ENCODE measurements at regions not wholly inside any gene's neighbourhood (a gene's known extent, or its start where the extent isn't known, plus 50 kb on each side); places are given as distances from the start of the nearest gene placed in this dataset.

DNA sequence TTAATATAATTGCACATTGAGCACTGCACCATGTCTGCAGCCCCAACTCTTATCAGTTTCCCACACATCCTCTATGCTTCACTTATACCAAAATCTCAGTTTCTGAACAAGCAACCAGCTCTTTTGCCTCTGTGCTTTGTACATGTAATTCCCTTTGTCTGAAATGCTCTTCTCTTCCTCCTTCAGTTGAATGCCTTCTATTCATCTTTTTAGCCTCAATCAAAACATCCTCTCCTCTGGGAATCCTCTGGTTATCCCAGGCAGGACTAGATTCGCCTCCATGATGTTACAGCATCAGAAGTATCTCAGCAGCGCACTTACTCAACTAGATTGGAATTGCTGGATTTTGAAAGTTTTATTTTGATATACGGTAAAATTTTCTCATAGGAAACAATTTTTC is 143.3 kb downstream of the GAS1 start:
- H3K4me3 ChIP-seq: no peak overlapping the region
- TF ChIP-seq, protein P1, sequence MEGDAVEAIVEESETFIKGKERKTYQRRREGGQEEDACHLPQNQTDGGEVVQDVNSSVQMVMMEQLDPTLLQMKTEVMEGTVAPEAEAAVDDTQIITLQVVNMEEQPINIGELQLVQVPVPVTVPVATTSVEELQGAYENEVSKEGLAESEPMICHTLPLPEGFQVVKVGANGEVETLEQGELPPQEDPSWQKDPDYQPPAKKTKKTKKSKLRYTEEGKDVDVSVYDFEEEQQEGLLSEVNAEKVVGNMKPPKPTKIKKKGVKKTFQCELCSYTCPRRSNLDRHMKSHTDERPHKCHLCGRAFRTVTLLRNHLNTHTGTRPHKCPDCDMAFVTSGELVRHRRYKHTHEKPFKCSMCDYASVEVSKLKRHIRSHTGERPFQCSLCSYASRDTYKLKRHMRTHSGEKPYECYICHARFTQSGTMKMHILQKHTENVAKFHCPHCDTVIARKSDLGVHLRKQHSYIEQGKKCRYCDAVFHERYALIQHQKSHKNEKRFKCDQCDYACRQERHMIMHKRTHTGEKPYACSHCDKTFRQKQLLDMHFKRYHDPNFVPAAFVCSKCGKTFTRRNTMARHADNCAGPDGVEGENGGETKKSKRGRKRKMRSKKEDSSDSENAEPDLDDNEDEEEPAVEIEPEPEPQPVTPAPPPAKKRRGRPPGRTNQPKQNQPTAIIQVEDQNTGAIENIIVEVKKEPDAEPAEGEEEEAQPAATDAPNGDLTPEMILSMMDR (IDR thresholded peaks at IDR 0.05): no peak
- H3K4me1 ChIP-seq (ENCODE audit: low read depth): no peaks in the 10 kb centered on the region
- H3K9me3 ChIP-seq: no peaks in the 10 kb centered on the region
- ATAC-seq (no peak), DNase-seq (no peak)
- intact Hi-C loops (cut with DNase I, micrococcal nuclease): no loop called here
- no peaks in the 10 kb centered on the region for H3K36me3 ChIP-seq (ENCODE audit: low read depth)

DNA sequence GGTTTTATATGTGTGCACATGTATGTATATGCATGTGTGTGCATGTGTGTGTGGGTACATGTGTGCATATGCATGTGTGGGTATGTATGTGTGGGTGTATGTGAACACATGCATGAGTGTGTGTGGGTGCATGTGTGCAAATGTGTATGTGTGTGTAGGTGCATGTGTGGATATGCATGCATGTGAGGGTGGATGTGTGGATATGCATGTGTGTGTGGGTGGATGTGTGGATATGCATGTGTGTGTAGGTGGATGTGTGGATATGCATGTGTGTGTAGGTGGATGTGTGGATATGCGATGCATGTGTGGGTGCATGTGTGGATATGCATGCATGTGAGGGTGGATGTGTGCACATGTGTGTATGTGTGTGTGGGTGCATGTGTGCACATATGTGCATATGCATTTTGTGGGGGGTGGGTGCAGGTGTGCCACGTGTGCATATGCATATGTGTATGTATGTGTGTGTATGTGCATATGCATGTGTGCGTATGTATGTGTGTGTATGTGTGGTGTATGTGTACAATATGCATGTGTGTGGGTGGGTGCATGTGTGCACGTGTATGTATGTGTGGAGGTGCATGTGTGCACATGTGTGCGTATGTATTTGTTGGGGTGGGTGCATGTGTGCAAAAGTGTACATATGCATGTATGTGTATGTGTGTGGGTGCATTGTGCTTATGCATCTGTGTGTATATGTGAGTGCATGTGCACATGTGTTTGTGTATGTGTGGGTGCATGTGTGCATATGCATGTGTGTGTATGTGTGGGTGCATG is 144.2 kb downstream of the GAS1 start:
- DNase-seq (no peak), ATAC-seq (no peak)
- TF ChIP-seq, protein P1 (IDR thresholded peaks at IDR 0.05): no peak
- H3K4me1 ChIP-seq (ENCODE audit: low read depth): no peaks in the 10 kb centered on the region
- intact Hi-C loops (cut with DNase I, micrococcal nuclease): no loop called here
- H3K36me3 ChIP-seq (ENCODE audit: low read depth): no peaks in the 10 kb centered on the region
- H3K4me3 ChIP-seq: no peak overlapping the region
- H3K9me3 ChIP-seq: no peaks in the 10 kb centered on the region

DNA sequence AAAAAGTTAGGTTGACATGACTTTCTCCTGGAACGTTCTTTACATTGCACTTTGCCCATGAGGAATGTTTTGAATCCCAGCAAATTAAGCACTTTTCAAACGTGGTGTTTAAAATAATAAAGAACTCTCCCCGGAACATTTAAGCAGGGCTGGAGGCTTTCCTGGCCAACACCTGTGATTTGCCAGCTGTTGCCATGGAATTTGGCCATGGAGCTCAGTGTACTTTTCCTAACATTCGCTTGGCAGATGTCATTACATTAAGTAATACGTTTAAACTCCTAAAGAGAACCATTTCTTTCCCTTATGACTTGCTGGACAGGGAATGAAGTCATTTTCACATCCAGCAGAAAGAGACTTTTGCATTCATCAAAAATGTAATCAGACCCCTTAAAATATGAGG is 146.1 kb downstream of the GAS1 start:
- Histone ChIP-seq H3K9me3 (no peaks in the 10 kb centered on the region), H3K4me1 (ENCODE audit: low read depth) (no peaks in the 10 kb centered on the region), H3K36me3 (ENCODE audit: low read depth) (no peaks in the 10 kb centered on the region), H3K4me3 (no peak overlapping the region)
- TF ChIP-seq, protein P1 (IDR thresholded peaks at IDR 0.05): no peak
- no peak for ATAC-seq
- intact Hi-C loops (cut with DNase I, micrococcal nuclease): no loop called here
- no peak for DNase-seq

DNA sequence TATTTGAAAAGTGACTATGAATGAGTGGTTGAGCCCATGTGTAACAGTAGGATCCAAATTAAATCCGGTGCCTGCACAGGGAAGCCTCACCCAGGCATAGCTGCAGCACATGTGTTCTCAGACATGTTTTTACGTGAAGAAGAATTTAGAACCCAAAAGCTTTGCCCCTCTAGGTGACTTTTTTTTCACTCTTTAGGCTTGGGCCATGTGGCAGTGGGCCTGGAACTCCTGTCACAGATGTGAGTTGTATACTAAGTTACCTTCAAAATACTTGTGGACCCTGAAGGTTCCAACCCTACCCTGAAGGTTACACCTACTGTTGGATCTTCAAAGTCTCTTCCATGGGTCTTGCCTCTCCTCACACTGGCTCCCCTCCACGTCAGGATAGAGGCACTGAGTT is 146.6 kb downstream of the GAS1 start:
- no peaks in the 10 kb centered on the region for H3K36me3 ChIP-seq (ENCODE audit: low read depth)
- H3K4me1 ChIP-seq (ENCODE audit: low read depth): no peaks in the 10 kb centered on the region
- intact Hi-C loops (cut with DNase I, micrococcal nuclease): no loop called here
- TF ChIP-seq, protein P1 (IDR thresholded peaks at IDR 0.05): no peak
- no peak overlapping the region for H3K4me3 ChIP-seq
- no peak for ATAC-seq
- no peak for DNase-seq
- H3K9me3 ChIP-seq: no peaks in the 10 kb centered on the region

DNA sequence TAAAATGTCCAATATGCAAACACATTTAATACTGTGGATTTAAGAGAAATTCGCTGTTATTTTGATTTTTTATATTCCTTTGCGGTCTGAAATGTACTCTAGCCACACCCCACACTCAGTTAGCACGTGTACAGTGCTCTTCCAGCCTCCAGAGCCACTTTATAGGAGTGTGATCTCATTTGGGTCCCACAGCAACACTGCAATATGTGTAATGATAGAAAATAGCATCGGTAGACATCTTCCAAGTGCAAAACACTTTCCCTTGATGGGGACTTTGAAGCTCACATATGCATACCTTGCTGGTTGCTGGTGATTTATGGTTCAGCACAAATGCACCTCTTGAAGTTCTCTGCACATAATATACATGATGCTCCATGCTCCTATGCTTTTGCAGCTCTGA is 148.3 kb downstream of the GAS1 start:
- no peak for ATAC-seq
- H3K4me3 ChIP-seq: no peak overlapping the region
- H3K4me1 ChIP-seq (ENCODE audit: low read depth): no peaks in the 10 kb centered on the region
- no peak for DNase-seq
- H3K9me3 ChIP-seq: no peaks in the 10 kb centered on the region
- intact Hi-C loops (cut with DNase I, micrococcal nuclease): no loop called here
- TF ChIP-seq, protein P1 (IDR thresholded peaks at IDR 0.05): no peak
- no peaks in the 10 kb centered on the region for H3K36me3 ChIP-seq (ENCODE audit: low read depth)

DNA sequence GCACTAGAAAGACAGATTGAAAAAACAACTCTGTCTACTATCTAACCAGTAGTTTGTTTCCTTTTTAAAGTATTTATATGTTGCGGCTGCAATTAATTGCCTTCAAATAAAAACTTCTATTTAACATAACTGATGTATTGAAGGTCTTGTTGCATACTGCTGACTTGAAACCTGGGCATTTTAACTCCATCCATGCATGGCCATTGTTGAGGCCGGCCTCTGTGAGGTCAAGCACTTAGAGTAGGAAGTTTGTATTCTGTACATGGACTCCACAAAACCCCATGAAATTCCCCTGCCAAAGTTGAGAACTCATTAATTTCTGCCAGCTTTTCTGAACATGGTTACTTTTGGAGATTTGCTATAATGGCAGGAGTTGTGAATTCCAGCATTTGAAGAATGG is 150.6 kb downstream of the GAS1 start:
- TF ChIP-seq, protein P1 (IDR thresholded peaks at IDR 0.05): no peak
- DNase-seq: no peak
- no peaks in the 10 kb centered on the region for H3K36me3 ChIP-seq (ENCODE audit: low read depth)

More for the DNA sequence above, 150.6 kb downstream of the GAS1 start:
- no peaks in the 10 kb centered on the region for H3K9me3 ChIP-seq
- intact Hi-C loops (cut with DNase I, micrococcal nuclease): no loop called here
- ATAC-seq: no peak
- H3K4me1 ChIP-seq (ENCODE audit: low read depth): no peaks in the 10 kb centered on the region
- H3K4me3 ChIP-seq: no peak overlapping the region
